GM12873 (cell line): ENCODE measurements at regions not wholly inside any gene's neighbourhood (a gene's known extent, or its start where the extent isn't known, plus 50 kb on each side); places are given as distances from the start of the nearest gene placed in this dataset.

ENCODE experiments used
- CTCF ChIP-seq: IDR thresholded peaks from 2 replicates; pipeline ENCODE4 v1.5.1; 2012; ENCODE audit warnings: low read depth, mild to moderate bottlenecking, moderate library complexity, low read length, control low read depth; ENCODE audit not compliant: insufficient read depth; ENCODE audit errors: missing control alignments

GRCh38 chr21:24260751-24261150 lies 1346.5 kb downstream of the MRPL39 start:
- TF ChIP-seq CTCF = no peak

GRCh38 chr21:24259241-24259640 lies 1348.0 kb downstream of the MRPL39 start:
- no peak for TF ChIP-seq CTCF

- no peak for TF ChIP-seq CTCF
Observed at GRCh38 chr21:24255591-24255990, 1351.7 kb downstream of the MRPL39 start.

GRCh38 chr21:24225431-24225830 lies 1381.8 kb downstream of the MRPL39 start:
- no peak for TF ChIP-seq CTCF

GRCh38 chr21:24224422-24224821 lies 1382.9 kb downstream of the MRPL39 start:
- no peak for TF ChIP-seq CTCF

GRCh38 chr21:24223624-24224023 lies 1383.7 kb downstream of the MRPL39 start:
- TF ChIP-seq CTCF = no peak

GRCh38 chr21:24222676-24223075 lies 1384.6 kb downstream of the MRPL39 start:
- TF ChIP-seq CTCF = no peak
